Karpas-422 (cell line): ENCODE measurements at regions not wholly inside any gene's neighbourhood (a gene's known extent, or its start where the extent isn't known, plus 50 kb on each side); places are given as distances from the start of the nearest gene placed in this dataset.

Experiments
- DNase-seq: peaks from one replicate; pipeline ENCODE4 v3.0.0-alpha.2; 2015
- H2AFZ ChIP-seq: fragments of 200-600 bp; sonication (generic); 2 replicates; pipeline ENCODE4 v1.6.1; 2014; ENCODE audit warnings: antibody characterized with exemption, low read length, mixed read lengths
- H3K27ac ChIP-seq: fragments of 200-600 bp; sonication (generic); 2 replicates; pipeline ENCODE4 v1.5.1; 2014; ENCODE audit warnings: mild to moderate bottlenecking, low read length, moderate library complexity
- H3K27me3 ChIP-seq: fragments of 200-600 bp; sonication (generic); 2 replicates; pipeline ENCODE4 v1.6.1; 2014; ENCODE audit warnings: low read length, mixed read lengths
- H3K36me3 ChIP-seq: fragments of 200-600 bp; sonication (generic); 2 replicates; pipeline ENCODE4 v1.6.1; 2014; ENCODE audit warnings: low read length, mixed read lengths; ENCODE audit not compliant: insufficient read depth
- H3K4me1 ChIP-seq: fragments of 200-600 bp; sonication (generic); 2 replicates; pipeline ENCODE4 v1.6.1; 2014; ENCODE audit warnings: mild to moderate bottlenecking, low read length, mixed read lengths
- H3K4me2 ChIP-seq: fragments of 200-600 bp; sonication (generic); 2 replicates; pipeline ENCODE4 v1.6.1; 2014; ENCODE audit warnings: low read length, low read depth, mild to moderate bottlenecking; ENCODE audit not compliant: poor library complexity, severe bottlenecking
- H3K4me3 ChIP-seq: fragments of 200-600 bp; sonication (generic); 2 replicates; pipeline ENCODE4 v1.5.1; 2014; ENCODE audit warnings: mild to moderate bottlenecking, antibody characterized with exemption, low read length, mixed read lengths
- H3K79me2 ChIP-seq: fragments of 200-600 bp; sonication (generic); 2 replicates; pipeline ENCODE4 v1.6.1; 2014; ENCODE audit warnings: mild to moderate bottlenecking, low read length, mixed read lengths
- H3K9ac ChIP-seq: fragments of 200-600 bp; sonication (generic); 2 replicates; pipeline ENCODE4 v1.6.0; 2014; ENCODE audit warnings: low read length
- H3K9me2 ChIP-seq: fragments of 200-600 bp; sonication (generic), shearing (Covaris generic); replicated peaks from 2 replicates; pipeline ENCODE4 v1.6.0; 2014; ENCODE audit warnings: mild to moderate bottlenecking, low read length, moderate library complexity; ENCODE audit not compliant: insufficient read depth
- H3K9me3 ChIP-seq: fragments of 300-700, 200-600 bp; sonication (generic); 2 replicates; pipeline ENCODE4 v1.6.1; 2014; ENCODE audit warnings: low read length, mixed read lengths
- H4K20me1 ChIP-seq: fragments of 200-600 bp; sonication (generic); 2 replicates; pipeline ENCODE4 v1.6.1; 2014; ENCODE audit warnings: mild to moderate bottlenecking, antibody characterized with exemption, low read length, low read depth; ENCODE audit not compliant: insufficient read depth

DNA sequence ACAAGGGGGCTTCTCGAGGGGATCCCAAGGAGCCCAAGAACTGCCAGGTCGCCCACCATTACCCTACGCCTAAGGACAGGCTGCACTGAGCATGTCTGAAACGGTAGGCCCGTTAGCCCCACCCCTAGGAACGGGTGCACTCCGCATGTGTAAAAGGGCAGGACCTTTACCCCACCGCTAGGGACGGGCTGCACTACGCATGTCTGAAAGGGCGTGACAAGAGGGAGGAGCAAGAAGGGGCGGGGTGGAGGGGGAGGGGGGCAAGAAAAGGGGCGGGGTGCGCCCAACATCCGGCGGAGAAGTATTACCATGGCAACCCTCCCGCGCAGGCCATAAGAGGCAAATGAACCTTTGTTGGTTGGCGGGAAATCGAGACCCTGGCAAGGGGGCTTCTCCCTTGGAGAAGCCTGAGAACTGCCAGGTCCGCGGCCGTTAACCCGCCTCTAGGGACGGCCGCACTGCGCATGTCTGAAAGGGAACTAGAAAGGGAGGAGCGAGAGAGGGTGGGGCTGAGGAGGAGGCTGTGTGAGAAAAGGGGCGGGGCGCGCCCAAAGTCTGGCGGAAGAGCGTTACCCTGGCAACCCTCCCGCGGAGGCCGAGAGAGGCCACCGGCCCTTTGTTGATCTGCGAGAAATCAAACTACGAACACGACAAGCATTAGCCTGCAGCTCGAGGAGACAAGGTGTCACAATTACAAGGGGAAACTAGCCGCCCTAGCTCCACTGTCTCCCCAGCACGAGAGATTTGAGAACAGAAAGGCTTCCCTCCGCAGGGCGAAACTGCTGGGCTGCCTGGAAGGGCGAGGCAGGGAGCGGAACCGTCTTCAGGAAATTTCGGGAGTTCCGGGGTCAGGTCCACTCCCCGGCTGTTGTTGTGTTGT, 2046.8 kb downstream of the TP53TG3F start:
- Histone ChIP-seq H3K4me1 (no peaks in the 10 kb centered on the region), H3K9me3 (peaks cover 12% of the 10 kb centered on the region), H3K36me3 (no peaks in the 10 kb centered on the region), H3K4me2 (no peak overlapping the region), H3K27me3 (no peaks in the 10 kb centered on the region), H3K9me2 (no peaks in the 10 kb centered on the region), H3K27ac (no peak overlapping the region), H4K20me1 (no peaks in the 10 kb centered on the region), H2AFZ (no peak overlapping the region), H3K4me3 (no peak overlapping the region), H3K79me2 (no peaks in the 10 kb centered on the region), H3K9ac (no peak overlapping the region)
- DNase-seq: no peak

DNA sequence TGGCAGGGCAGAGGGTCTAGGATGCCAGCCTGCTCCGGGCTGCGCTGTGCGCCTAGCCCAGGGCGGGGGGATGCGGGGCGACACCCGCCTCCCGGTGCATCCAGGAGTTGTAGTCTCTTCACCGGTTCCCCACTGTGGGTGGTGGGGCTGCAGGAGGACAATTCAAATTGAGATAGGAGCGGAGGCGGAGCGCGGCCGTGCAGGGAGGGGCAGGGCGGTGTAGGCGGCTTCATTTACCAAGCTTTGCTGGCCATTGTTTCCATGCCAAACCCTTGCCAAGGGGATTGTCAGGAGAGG, 2047.4 kb downstream of the TP53TG3F start:
- Histone ChIP-seq H3K4me3 (no peak overlapping the region), H3K27me3 (no peaks in the 10 kb centered on the region), H3K27ac (no peak overlapping the region), H3K36me3 (no peaks in the 10 kb centered on the region), H3K4me1 (no peaks in the 10 kb centered on the region), H4K20me1 (no peaks in the 10 kb centered on the region), H3K79me2 (no peaks in the 10 kb centered on the region), H3K4me2 (no peak overlapping the region), H3K9me2 (no peaks in the 10 kb centered on the region), H2AFZ (no peak overlapping the region), H3K9me3 (peaks cover 16% of the 10 kb centered on the region), H3K9ac (no peak overlapping the region)
- no peak for DNase-seq

DNA sequence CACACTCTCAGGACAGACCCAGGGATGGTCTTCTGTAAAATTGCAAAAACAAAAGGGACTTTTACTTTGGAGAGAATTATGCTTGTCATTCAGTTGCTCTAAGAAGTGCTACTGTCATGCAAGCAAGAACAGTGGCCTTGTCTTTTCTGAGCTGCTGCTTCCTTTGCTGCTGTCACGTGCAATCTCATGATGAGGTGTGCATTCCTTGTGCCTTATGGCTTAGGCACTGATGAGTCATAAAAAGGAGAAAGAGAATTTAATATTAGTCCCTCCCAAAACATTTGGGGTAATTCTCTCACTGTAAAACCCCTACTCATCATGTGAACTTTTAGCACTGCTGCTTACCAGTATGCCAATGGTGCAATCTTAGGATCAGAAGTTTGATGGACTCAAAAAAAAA, 2051.3 kb downstream of the TP53TG3F start:
- no peak overlapping the region for H3K9ac ChIP-seq
- no peaks in the 10 kb centered on the region for H4K20me1 ChIP-seq
- H3K27ac ChIP-seq: no peak overlapping the region
- H3K9me3 ChIP-seq: peaks cover 26% of the 10 kb centered on the region
- no peak for DNase-seq
- H3K79me2 ChIP-seq: no peaks in the 10 kb centered on the region
- no peaks in the 10 kb centered on the region for H3K4me1 ChIP-seq
- H3K36me3 ChIP-seq: no peaks in the 10 kb centered on the region
- H2AFZ ChIP-seq: no peak overlapping the region
- H3K9me2 ChIP-seq: no peaks in the 10 kb centered on the region
- no peaks in the 10 kb centered on the region for H3K27me3 ChIP-seq
- no peak overlapping the region for H3K4me2 ChIP-seq
- H3K4me3 ChIP-seq: no peak overlapping the region

DNA sequence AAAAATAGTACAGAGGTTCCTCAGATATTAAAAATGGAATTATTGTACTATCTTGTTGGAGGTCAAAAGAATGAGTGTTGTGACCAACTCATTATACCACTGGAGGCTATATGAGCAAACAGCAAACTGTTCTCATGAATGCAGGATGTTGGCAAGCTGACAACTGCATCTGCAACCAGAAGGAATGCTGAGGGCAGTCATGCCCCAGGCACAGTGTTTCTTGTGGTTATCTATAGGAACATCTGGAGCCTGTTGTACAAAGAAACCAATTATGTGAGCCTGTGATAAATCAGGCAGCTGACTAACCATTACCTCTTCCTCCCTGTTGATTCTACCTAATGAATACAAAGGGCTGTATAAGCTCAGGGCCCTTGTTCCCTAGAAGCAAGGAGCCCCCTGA, 2057.1 kb downstream of the TP53TG3F start:
- H2AFZ ChIP-seq: no peak overlapping the region
- H3K36me3 ChIP-seq: no peaks in the 10 kb centered on the region
- H3K9ac ChIP-seq: no peak overlapping the region
- no peaks in the 10 kb centered on the region for H3K27me3 ChIP-seq
- H3K9me2 ChIP-seq: no peaks in the 10 kb centered on the region
- no peaks in the 10 kb centered on the region for H3K79me2 ChIP-seq
- H3K4me3 ChIP-seq: no peak overlapping the region
- H3K27ac ChIP-seq: no peak overlapping the region
- no peak for DNase-seq
- H4K20me1 ChIP-seq: no peaks in the 10 kb centered on the region
- H3K4me1 ChIP-seq: no peaks in the 10 kb centered on the region
- peaks cover 43% of the 10 kb centered on the region for H3K9me3 ChIP-seq
- H3K4me2 ChIP-seq: no peak overlapping the region

DNA sequence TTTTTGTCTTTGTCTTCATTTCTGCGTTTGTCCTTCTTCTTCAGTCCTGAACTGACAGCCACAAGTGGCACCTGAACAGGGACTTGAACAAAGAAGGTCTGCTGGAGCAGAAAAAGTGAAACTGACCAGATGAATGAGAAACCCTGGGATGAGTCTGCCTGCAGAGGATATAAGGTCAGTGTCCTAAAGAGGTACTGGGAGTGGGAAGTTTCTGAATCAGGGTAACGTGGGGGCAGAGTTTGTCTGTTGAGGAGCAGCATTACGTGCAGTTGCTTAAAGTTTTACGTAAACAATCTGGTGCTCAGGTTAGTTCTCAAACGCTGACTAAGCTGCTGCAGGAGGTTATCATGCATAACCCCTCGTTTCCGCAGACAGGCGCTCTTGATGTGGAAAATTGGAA, 2057.6 kb downstream of the TP53TG3F start:
- Histone ChIP-seq H3K9me2 (no peaks in the 10 kb centered on the region), H3K9ac (no peak overlapping the region), H3K9me3 (peaks cover 41% of the 10 kb centered on the region), H3K4me3 (no peak overlapping the region), H3K79me2 (no peaks in the 10 kb centered on the region), H2AFZ (no peak overlapping the region), H3K36me3 (no peaks in the 10 kb centered on the region), H3K4me1 (no peaks in the 10 kb centered on the region), H3K27ac (no peak overlapping the region), H4K20me1 (no peaks in the 10 kb centered on the region), H3K27me3 (no peaks in the 10 kb centered on the region), H3K4me2 (no peak overlapping the region)
- DNase-seq: no peak

DNA sequence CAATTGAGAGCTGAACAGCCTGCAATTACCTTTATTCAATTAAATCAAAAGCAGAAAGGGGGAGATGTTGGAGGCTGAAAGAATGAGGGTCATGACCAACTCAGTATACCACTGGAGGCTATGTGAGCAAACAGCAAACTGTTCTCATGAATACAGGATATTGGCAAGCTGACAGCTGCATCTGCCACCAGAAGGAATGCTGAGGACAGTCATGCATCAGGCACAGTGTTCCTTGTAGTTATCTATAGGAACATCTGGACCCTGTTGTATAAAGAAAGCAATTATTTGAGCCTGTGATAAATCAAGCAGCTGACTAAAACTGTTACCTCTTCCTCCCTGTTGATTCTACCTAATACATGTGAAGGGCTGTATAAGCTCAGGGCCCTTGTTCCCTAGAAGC, 2064.6 kb downstream of the TP53TG3F start:
- H4K20me1 ChIP-seq: no peaks in the 10 kb centered on the region
- no peaks in the 10 kb centered on the region for H3K79me2 ChIP-seq
- no peaks in the 10 kb centered on the region for H3K36me3 ChIP-seq
- H3K27ac ChIP-seq: no peak overlapping the region
- no peak overlapping the region for H3K4me2 ChIP-seq
- no peak overlapping the region for H3K4me3 ChIP-seq
- no peak overlapping the region for H3K9ac ChIP-seq
- H2AFZ ChIP-seq: no peak overlapping the region
- H3K27me3 ChIP-seq: no peaks in the 10 kb centered on the region
- H3K9me2 ChIP-seq: no peaks in the 10 kb centered on the region
- no peak for DNase-seq
- H3K9me3 ChIP-seq: peaks cover 25% of the 10 kb centered on the region
- H3K4me1 ChIP-seq: no peaks in the 10 kb centered on the region

DNA sequence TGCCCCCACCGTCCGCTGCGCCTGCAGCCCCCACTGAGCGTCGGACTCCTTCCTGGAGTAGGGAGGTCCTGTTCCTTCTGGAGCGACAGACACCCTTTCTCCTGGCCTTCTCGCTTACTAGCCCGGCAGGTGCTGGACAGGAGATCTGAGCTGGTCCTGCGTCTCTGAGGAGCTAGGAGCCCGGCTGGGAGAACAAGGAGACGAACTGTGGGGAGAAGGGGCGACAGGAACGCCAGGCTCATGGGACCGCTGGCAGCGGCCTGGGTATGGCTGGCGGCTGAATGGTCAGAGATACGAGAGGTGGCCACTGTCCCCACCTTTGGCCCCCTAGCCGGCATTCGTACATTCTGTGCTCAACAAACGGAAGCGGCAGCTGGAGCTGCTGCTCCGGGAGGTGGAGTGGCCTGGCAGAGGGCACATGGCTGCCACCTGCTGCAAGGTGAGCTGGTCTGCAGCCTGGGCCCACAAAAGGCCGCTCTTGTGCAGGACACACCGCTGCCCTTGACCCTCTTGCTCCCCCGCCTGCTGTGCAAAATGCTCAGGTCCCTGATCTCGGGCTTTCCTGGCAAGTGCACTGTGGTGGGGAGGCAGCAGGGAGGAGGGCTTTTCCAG, 2066.7 kb downstream of the TP53TG3F start:
- no peaks in the 10 kb centered on the region for H3K27me3 ChIP-seq
- peaks cover 28% of the 10 kb centered on the region for H3K9me3 ChIP-seq
- H4K20me1 ChIP-seq: no peaks in the 10 kb centered on the region
- no peak for DNase-seq
- H3K9ac ChIP-seq: no peak overlapping the region
- H3K9me2 ChIP-seq: no peaks in the 10 kb centered on the region
- H3K4me3 ChIP-seq: no peak overlapping the region
- no peak overlapping the region for H3K4me2 ChIP-seq
- H3K36me3 ChIP-seq: no peaks in the 10 kb centered on the region
- H2AFZ ChIP-seq: no peak overlapping the region
- no peak overlapping the region for H3K27ac ChIP-seq
- no peaks in the 10 kb centered on the region for H3K79me2 ChIP-seq
- H3K4me1 ChIP-seq: no peaks in the 10 kb centered on the region

DNA sequence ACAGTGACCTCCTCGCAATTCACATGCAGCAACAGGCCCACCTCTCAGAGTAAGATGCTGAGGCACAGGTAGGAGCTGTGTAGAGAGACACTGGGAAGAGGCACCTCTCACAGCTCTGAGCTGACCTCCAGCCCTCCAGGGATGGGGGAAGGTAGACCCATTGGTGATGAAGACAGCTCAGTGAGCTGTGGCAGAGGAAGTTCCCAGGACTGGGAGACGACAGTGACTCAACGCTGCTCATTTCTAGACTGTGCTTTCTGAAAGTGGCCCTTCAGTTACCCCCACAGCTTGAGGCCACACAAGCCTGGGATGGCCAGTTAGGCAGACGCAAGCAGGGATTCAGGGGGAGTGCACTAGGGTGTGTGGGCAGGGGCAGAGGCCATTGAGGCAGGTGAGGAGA, 2073.2 kb downstream of the TP53TG3F start:
- H4K20me1 ChIP-seq: no peaks in the 10 kb centered on the region
- H3K27ac ChIP-seq: no peak overlapping the region
- no peaks in the 10 kb centered on the region for H3K4me1 ChIP-seq
- H3K9me3 ChIP-seq: peaks cover 26% of the 10 kb centered on the region
- no peak overlapping the region for H2AFZ ChIP-seq
- no peaks in the 10 kb centered on the region for H3K9me2 ChIP-seq
- H3K4me2 ChIP-seq: no peak overlapping the region
- H3K27me3 ChIP-seq: no peaks in the 10 kb centered on the region
- no peaks in the 10 kb centered on the region for H3K79me2 ChIP-seq
- no peak overlapping the region for H3K9ac ChIP-seq
- H3K4me3 ChIP-seq: no peak overlapping the region
- H3K36me3 ChIP-seq: no peaks in the 10 kb centered on the region
- DNase-seq: no peak
